Smooth muscle cell (in vitro differentiated cells): ENCODE measurements at regions not wholly inside any gene's neighbourhood (a gene's known extent, or its start where the extent isn't known, plus 50 kb on each side); places are given as distances from the start of the nearest gene placed in this dataset.

ENCODE experiments used
- DNase-seq: peaks from one replicate; lab custom pipeline; 2025; ENCODE audit not compliant: unreplicated experiment; lab: John Stamatoyannopoulos, UW
- H2AFZ ChIP-seq: fragments of 200-600 bp; sonication (generic); 2 replicates; pipeline ENCODE4 v1.6.0; 2016; ENCODE audit warnings: antibody characterized with exemption, low read depth, mild to moderate bottlenecking
- H3F3A ChIP-seq: fragments of 200-600 bp; sonication (generic); 2 replicates; pipeline ENCODE4 v1.6.0; 2017; ENCODE audit warnings: antibody characterized with exemption, low read depth
- H3K27ac ChIP-seq: fragments of 200-600 bp; sonication (generic); 2 replicates; pipeline ENCODE4 v1.5.1; 2016; ENCODE audit warnings: low read depth, mild to moderate bottlenecking
- H3K27me3 ChIP-seq: fragments of 200-600 bp; sonication (generic); 2 replicates; pipeline ENCODE4 v1.6.1; 2016; ENCODE audit warnings: low read depth, mild to moderate bottlenecking
- H3K36me3 ChIP-seq: fragments of 200-600 bp; sonication (generic); 2 replicates; pipeline ENCODE4 v1.5.1; 2016; ENCODE audit warnings: low read depth
- H3K4me1 ChIP-seq: fragments of 200-600 bp; sonication (generic); 2 replicates; pipeline ENCODE4 v1.5.1; 2016; ENCODE audit warnings: low read depth
- H3K4me2 ChIP-seq: fragments of 200-600 bp; sonication (generic); 2 replicates; pipeline ENCODE4 v1.6.0; 2016; ENCODE audit warnings: mild to moderate bottlenecking
- H3K4me3 ChIP-seq: fragments of 200-600 bp; sonication (generic); 2 replicates; pipeline ENCODE4 v1.5.1; 2016; ENCODE audit warnings: mild to moderate bottlenecking
- H3K79me2 ChIP-seq: fragments of 200-600 bp; sonication (generic); 2 replicates; pipeline ENCODE4 v1.6.0; 2016; ENCODE audit warnings: low read depth, mild to moderate bottlenecking
- H3K9ac ChIP-seq: fragments of 200-600 bp; sonication (generic); 2 replicates; pipeline ENCODE4 v1.6.0; 2016; ENCODE audit warnings: low read depth
- H3K9me3 ChIP-seq: fragments of 200-600 bp; sonication (generic); replicated peaks from 2 replicates; pipeline ENCODE4 v1.5.1; 2016; ENCODE audit warnings: low read depth
- H4K20me1 ChIP-seq: fragments of 200-600 bp; sonication (generic); 2 replicates; pipeline ENCODE4 v1.6.0; 2016; ENCODE audit warnings: low read depth
- CTCF ChIP-seq: fragments of 200-600 bp; sonication (generic); IDR thresholded peaks from 2 replicates; pipeline ENCODE4 v1.5.1; 2017; ENCODE audit warnings: borderline replicate concordance, mild to moderate bottlenecking, antibody characterized with exemption; ENCODE audit not compliant: insufficient read depth, poor library complexity, severe bottlenecking
- WGBS: methylation state at CpG from one replicate; pipeline ENCODE4 v1.1.7; 2016; ENCODE audit warnings: low lambda C conversion rate; 5-methylcytosine and 5-hydroxymethylcytosine counted together

- no peak for DNase-seq
- Histone ChIP-seq H3F3A (peaks cover 19% of the 10 kb centered on the region), H3K36me3 (no peaks in the 10 kb centered on the region), H3K9ac (no peak overlapping the region), H3K27me3 (no peaks in the 10 kb centered on the region), H3K4me2 (no peak overlapping the region), H3K4me3 (no peak overlapping the region), H4K20me1 (no peaks in the 10 kb centered on the region), H3K79me2 (no peaks in the 10 kb centered on the region), H3K27ac (peak overlapping the region; percentile 97), H3K9me3 (no peaks in the 10 kb centered on the region), H2AFZ (no peak overlapping the region), H3K4me1 (peaks cover 29% of the 10 kb centered on the region)
- 77% methylated on average over 5 of the region's 5 CpGs for WGBS
- TF ChIP-seq CTCF: no peak
These were observed 96.9 kb downstream of the ADSS2 start for GRCh38 chr1:244354810-244355278.

- Histone ChIP-seq H3K4me1 (peaks cover 28% of the 10 kb centered on the region), H3K4me2 (no peak overlapping the region), H3K79me2 (no peaks in the 10 kb centered on the region), H3K36me3 (no peaks in the 10 kb centered on the region), H3K27ac (no peak overlapping the region), H3K4me3 (no peak overlapping the region), H3K27me3 (no peaks in the 10 kb centered on the region), H3K9ac (no peak overlapping the region), H3F3A (peaks cover 19% of the 10 kb centered on the region), H4K20me1 (no peaks in the 10 kb centered on the region), H3K9me3 (no peaks in the 10 kb centered on the region), H2AFZ (no peak overlapping the region)
- TF ChIP-seq CTCF: no peak
- 97% methylated on average over 1 of the region's 1 CpG for WGBS
- DNase-seq: no peak
These were observed 95.3 kb downstream of the ADSS2 start for GRCh38 chr1:244356376-244356775.
